ENCODE measurements at regions not wholly inside any gene's neighbourhood (a gene's known extent, or its start where the extent isn't known, plus 50 kb on each side); places are given as distances from the start of the nearest gene placed in this dataset.

DNA sequence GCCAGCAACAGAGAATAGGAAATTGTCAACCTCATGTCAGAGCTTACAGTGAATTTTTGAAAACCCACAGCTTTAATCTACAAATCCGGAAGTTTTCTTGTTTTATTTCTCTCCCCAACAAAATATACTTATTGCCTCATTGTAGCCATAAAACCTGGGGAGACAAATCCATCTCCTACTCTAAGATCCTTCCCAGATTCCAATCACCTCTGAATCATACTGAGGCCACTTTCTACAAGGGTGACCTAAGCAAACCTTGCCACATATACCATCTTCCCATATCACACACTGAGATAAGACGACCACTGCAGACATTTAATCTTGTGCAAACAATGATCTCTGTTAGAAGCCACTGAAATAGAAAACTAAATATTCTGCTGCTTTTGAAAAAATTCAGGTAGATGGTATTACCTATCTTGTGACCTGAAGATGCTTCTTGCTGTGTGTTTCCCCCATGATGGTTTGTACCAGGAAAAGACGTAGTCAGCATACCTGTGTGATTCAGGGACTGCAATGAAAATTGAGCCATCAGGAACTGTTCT lies 171.5 kb upstream of the DUSP10 start:
- DNase-seq (ENCODE audit: low read depth), result no peak

DNA sequence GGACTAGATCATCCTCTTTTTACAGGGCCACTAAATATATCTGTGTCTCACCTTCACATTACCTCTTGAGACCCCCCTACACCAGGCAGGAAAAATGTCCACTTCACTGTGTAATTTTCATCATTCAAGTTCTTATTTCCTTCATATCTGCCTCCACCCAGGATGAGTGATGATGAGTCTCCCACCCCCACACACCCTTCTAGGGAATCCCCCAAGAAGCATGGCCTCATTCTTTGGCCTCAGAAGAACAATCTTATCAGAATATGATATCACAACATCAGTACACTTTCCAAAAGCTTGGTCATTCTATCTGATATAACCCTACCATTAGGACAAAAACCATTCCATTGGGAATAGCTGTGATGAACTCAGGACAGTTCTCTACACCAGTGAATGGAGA lies 170.3 kb upstream of the DUSP10 start:
- no peak for DNase-seq (ENCODE audit: low read depth)

DNA sequence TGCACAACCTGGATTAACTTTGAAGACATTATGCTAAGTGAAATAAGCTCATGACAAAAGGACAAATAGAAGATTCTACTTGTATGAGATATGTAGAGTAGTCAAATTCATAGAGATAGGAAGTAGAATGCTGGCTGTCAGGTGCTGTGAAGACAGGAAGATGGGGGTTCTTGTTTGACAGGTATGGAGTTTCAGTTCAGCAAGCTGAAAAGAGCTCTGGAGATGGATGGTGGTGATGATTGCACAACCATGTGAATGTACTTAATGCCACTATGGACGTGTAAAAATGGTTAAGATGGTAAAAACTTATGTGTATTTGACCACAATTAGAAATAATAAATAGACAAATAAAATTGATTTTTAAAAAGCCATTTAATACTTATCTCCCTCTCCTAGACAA lies 169.8 kb upstream of the DUSP10 start:
- no peak for DNase-seq (ENCODE audit: low read depth)

GRCh38 chr1:221910222-221910621 lies 168.3 kb upstream of the DUSP10 start:
- DNase-seq (ENCODE audit: low read depth), result no peak

DNA sequence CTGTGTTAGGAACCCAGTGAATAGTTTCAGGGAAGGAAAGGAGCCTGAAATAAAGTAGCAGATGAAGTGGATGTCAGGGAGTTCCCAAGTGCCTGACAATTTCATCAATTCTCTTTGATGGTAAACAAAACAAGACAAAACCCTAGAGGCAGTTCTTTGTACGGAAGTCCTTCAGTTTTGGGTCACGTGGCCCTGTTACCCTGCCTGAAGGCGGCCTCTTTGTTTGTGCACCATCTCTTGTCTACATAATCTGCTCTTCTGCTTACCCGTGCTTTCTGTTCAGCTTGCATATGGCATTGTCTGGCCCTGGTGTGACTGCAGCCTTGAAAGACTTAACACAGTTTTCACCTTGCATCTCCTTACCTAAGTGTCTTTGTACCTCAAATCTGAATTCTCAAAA lies 166.7 kb upstream of the DUSP10 start:
- no peak for DNase-seq (ENCODE audit: low read depth)

- no peak for DNase-seq (ENCODE audit: low read depth)
These were observed 165.5 kb upstream of the DUSP10 start for GRCh38 chr1:221907166-221907932.

DNA sequence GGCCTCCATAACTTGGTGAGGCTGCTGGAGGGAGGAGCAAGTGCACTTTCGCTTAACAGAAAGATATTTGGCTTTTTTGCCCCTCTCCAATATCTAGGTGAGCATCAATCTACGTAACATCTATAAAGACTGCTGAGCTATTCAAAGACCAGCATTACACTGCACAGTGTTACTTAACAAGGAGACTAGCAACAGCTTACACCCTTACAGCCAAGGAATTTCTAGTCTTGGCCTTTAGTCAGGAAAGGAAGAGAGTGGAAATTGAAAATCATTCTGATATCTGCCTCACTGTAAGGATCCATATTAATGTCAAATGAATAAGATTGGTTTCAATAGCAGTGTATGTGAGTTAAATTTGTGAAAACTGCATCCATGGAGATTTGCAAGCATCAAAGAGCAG lies 163.9 kb upstream of the DUSP10 start:
- no peak for DNase-seq (ENCODE audit: low read depth)

DNA sequence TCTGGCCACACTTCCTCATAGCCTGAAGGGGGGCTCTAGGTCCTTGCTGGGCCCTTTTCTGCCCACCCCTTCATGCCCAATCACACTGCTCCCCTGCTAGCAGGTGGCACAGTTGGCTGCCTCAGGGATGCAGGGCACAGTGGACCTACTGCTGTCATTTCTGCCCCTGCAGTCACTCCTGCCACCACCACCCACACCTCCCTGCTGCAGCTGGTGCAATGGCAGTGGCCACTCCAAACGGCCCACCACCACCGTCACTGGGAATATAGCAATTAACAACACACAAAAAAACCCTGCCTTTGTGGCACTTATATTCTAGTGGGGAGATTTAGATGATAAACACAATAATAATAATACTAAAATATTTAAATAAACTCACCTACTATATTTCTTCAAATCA lies 162.4 kb upstream of the DUSP10 start:
- DNase-seq (ENCODE audit: low read depth), result no peak

DNA sequence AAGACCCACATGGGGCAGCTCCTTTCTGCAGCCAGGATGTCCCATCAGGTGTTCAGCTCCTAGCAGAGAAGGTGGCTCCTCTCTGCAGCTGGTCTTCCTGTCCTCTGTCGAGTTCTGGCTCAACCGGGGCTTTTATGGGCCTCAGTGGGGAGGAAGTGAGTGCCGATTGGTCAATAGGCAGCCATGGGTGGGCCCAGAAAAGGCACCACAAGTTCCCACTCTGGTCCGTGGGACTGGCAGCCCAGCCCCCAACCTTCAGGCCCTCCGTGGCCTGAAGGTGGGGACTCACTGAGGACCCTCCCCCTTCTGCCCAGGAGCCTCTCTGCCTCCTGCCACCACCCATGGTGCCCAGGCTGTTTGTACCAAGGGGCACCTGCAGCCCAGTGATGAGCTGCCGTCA lies 161.7 kb upstream of the DUSP10 start:
- DNase-seq (ENCODE audit: low read depth), result no peak

DNA sequence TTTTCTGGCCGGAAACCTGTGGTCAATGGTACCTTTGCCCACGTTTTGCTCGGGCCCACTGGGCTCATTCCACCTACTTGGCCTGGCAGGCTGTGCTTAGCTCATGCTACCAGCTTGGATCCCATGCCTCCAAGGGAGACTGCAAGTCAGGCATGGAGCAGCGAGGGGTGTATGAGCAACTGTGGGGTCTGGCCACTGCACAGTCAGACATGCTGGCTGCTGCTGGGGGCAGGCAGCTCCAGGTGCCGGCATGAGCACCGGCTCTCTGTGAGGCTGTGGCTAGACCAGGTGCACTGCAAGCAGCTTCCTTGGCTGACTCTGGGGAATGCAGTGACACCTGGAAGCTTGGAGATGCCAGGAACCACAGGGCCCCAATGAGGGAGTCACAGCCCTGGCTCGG lies 161.1 kb upstream of the DUSP10 start:
- DNase-seq (ENCODE audit: low read depth), result no peak

GRCh38 chr1:221900678-221901077 lies 158.8 kb upstream of the DUSP10 start:
- no peak for DNase-seq (ENCODE audit: low read depth)

GRCh38 chr1:221897321-221897721 lies 155.4 kb upstream of the DUSP10 start:
- no peak for DNase-seq (ENCODE audit: low read depth)

GRCh38 chr1:221892301-221892830 lies 150.5 kb upstream of the DUSP10 start:
- no peak for DNase-seq (ENCODE audit: low read depth)

GRCh38 chr1:221891708-221892107 lies 149.8 kb upstream of the DUSP10 start:
- DNase-seq (ENCODE audit: low read depth), result no peak

DNA sequence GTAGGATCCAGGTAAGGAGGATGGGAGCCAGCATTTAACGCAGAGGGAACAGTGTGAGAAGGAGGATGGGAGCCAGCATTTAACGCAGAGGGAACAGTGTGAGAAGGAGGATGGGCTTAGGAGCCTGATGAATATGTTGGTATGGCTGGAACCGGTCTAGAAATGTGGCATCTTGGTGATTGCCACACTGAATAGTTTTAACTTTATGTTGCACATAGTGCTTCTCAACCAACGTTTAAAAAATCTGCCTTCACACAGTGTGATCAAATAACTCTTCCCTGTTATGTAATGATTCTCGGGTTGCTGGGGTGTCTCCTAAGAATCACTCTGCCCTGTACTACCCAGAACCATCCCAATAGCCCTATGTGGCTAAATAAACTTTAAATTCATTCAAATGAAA lies 146.9 kb upstream of the DUSP10 start:
- no peak for DNase-seq (ENCODE audit: low read depth)

DNA sequence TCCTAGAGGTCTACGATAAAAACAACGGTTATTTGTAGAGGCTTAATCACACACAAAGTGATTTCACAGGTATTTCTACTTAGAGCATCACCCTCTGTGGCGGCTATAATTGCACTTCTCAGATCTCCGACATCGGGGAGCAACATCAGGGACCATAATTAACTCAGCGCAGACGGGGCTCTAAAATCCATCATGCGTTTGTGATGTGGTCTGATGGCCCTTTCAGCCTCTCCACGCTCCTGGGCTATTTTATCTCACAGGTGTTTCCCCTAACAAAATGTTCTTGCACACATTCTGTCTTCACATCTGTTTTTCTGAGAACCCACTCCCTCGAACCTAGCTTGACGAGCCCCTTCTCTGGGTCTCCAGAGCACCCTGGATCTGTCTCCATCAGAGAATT lies 146.3 kb upstream of the DUSP10 start:
- no peak for DNase-seq (ENCODE audit: low read depth)

DNA sequence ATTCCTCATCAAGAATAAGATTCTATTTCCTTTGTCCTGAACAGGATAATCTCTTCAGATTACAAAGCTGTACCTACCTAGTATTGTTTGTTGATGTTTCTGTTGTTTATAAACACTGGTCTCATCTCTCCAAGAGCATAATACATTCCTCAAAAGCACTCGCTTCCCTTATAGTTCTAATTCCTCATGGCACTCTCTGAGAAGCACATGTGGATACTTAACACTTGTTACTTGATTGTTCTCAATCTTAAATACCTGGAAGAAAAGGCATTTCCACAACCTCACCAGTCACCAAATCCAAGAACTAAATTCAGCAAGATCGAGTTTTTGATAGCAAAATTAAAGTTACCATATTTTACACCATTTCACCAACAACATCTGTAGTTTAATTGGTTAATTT lies 145.9 kb upstream of the DUSP10 start:
- no peak for DNase-seq (ENCODE audit: low read depth)

- no peak for DNase-seq (ENCODE audit: low read depth)
These were observed 145.5 kb upstream of the DUSP10 start for GRCh38 chr1:221887415-221887746.

DNA sequence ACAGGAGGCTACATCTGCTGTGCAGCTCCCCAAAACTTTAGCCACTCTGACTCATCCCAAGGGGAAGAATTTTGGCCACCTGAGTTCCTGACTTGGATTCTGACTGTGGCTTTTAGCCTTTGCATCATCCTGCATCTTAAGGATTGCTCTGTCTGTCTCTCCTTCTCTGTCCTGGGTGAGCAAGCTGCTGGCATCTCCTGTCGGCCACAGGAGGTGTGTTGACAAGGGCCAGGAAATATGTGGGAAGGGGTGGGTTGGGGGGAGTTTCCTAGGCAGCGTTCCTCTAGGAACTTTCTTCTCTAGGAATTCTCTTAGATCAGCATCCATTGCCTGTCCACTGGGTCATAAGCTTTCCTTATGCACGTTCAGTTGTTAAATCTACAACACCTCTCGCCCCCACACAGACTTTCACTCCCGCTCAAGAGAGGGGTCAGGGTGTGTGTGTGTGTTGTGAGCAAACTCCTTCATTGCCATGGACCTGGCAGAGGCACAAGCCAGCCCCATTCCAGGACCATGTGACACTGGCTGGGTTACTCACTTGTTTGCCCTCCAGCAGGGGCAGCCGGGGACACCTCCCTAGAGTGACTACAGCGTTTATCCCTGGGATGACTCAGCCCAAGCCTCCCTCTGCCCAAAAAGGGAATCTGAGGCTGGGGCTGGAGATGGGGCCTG lies 145.0 kb upstream of the DUSP10 start:
- DNase-seq (ENCODE audit: low read depth), result no peak

DNA sequence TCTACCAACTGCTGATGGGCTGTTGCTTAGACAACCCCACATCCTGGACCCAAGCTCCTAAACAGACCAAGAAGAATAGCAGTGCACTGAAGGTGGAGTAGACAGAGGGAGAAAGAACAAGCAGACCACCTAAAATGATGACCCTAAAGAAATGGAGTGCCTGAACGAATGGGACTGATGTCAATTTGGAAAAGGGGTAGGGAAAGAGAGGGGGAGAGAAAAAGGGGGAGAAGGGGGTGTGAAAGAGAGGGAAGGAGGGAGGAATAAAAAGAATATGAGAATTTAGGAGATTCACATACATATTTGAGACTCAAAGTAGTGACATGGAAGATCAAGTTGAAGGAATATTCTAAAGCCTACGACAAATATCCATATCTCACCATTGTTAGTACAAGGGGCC lies 144.4 kb upstream of the DUSP10 start:
- DNase-seq (ENCODE audit: low read depth), result no peak

DNA sequence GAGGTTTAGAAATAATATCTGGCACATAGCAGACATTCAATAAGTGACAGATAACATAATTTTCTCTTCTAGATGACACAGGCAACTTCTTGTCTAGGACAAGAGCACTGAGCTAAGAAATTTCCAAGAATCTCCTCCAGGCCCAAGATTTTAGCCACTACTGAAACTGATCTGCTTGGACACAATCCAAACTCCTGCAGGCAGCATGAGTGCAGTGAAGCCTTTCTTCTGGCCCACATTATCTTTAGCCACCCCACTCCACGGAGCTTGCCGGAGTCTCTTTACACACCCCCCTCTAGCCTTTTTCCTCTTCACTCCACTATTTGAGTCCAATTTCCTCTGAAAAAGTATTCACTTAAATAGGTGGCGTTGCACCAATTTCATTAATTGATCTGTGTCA lies 142.9 kb upstream of the DUSP10 start:
- no peak for DNase-seq (ENCODE audit: low read depth)

DNA sequence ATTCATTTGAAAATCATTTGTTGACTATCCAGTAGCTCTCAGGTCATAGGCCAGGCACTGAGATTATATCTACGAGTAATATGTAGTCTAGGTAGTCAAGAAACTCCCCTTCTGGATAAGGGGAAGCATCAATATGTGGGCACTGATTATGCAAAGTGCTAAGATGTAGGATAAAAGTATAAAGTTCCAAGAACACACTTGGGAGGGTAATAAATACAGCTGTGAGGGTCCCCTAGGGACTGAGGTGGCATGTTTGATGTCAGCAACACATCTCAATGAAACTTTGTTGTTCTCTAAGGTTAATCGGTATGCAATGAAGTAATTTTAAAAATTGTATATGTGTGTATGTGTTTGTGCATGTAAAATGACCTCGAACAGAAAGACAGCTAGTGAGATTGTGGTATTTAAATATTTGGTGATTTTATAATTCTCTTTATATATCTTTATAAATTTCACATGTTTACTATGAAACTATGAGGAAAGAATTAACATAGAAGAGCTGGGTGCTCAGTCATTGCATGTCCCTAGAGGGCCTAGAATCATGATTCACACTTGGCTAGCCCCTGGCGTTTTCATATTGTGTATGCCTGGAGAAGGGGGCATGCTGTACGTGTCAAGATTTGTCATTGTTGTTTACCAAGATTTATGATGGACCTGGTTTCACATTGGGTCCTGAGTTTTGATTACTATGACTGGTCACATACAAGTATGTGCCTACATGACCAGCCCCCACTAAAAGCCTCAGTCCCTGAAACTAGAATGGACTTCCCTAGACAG lies 140.1 kb upstream of the DUSP10 start:
- no peak for DNase-seq (ENCODE audit: low read depth)

GRCh38 chr1:221880182-221880581 lies 138.3 kb upstream of the DUSP10 start:
- DNase-seq (ENCODE audit: low read depth), result no peak

Measured in HS-5 (cell line).